ENCODE measurements at regions not wholly inside any gene's neighbourhood (a gene's known extent, or its start where the extent isn't known, plus 50 kb on each side); places are given as distances from the start of the nearest gene placed in this dataset.

DNA sequence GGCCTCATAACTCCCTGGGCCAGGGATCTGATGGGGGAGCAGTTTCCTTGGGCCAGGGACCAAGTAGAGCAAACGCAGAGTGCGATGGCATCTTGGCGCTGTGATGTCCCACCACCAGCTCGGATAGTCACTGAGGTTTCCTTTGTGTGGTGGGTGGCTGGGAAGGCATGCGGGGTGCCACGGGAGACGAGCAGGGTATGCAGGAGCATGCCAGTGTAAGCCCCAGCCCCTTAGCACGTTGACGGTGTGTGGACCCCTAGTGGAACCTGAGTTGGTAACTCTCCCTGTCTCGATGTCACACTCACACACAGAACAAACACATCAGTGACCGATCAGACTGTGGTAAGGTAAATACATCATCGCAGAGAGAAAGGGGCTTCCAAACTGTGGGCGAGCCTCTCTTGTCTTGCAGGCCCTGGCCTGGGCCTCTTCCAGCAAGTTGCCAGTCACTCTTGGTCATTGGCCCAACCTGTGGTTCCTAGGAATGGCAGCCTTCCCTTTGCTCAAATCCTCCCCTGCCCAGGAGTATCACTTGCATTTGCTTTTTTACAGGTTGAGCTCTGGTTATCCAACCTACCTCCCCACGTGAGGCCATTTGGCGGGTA, 231.6 kb upstream of the GPR26 start:
- TF ChIP-seq, protein P1, sequence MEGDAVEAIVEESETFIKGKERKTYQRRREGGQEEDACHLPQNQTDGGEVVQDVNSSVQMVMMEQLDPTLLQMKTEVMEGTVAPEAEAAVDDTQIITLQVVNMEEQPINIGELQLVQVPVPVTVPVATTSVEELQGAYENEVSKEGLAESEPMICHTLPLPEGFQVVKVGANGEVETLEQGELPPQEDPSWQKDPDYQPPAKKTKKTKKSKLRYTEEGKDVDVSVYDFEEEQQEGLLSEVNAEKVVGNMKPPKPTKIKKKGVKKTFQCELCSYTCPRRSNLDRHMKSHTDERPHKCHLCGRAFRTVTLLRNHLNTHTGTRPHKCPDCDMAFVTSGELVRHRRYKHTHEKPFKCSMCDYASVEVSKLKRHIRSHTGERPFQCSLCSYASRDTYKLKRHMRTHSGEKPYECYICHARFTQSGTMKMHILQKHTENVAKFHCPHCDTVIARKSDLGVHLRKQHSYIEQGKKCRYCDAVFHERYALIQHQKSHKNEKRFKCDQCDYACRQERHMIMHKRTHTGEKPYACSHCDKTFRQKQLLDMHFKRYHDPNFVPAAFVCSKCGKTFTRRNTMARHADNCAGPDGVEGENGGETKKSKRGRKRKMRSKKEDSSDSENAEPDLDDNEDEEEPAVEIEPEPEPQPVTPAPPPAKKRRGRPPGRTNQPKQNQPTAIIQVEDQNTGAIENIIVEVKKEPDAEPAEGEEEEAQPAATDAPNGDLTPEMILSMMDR (optimal IDR thresholded peaks at IDR 0.05 in 1 of 3, IDR thresholded peaks at IDR 0.05 in 1 of 3, conservative IDR thresholded peaks at IDR 0.05 in 1 of 3; ENCODE audit: extremely low read depth in 1 of 3, insufficient read depth in 2 of 3, low read length in 3 of 3), result no peak
- TF ChIP-seq EZH2 (IDR thresholded peaks at IDR 0.05; ENCODE audit: low read length), result no peak
